Astrocyte (in vitro differentiated cells and primary cell): ENCODE measurements at regions not wholly inside any gene's neighbourhood (a gene's known extent, or its start where the extent isn't known, plus 50 kb on each side); places are given as distances from the start of the nearest gene placed in this dataset.

Experiments used
- CTCF ChIP-seq: IDR thresholded peaks from 2 replicates; pipeline ENCODE4 v1.5.1; 2011; ENCODE audit warnings: low read depth, mild to moderate bottlenecking, inconsistent platforms, low read length, moderate library complexity; ENCODE audit not compliant: insufficient read depth
- EZH2 ChIP-seq: IDR thresholded peaks from 2 replicates; pipeline ENCODE4 v1.6.1; 2012; ENCODE audit warnings: mild to moderate bottlenecking, low read length, inconsistent platforms; ENCODE audit not compliant: insufficient read depth

GRCh38 chr4:138561276-138561880, 319.2 kb upstream of the SLC7A11 start:
- TF ChIP-seq CTCF (no peak), EZH2 (no peak)
